IPS DF 6.9 (cell line): ENCODE measurements at regions not wholly inside any gene's neighbourhood (a gene's known extent, or its start where the extent isn't known, plus 50 kb on each side); places are given as distances from the start of the nearest gene placed in this dataset.
"Not testable (repeated sequence)": the region's sequence is repeated elsewhere in the genome, so short reads cannot be mapped to it uniquely, and the experiment has no call there.

Experiments used
- DNase-seq: peaks from one replicate; pipeline ENCODE4 v3.0.0-alpha.2; 2013; ENCODE audit warnings: low read depth, low spot score
- H3K27ac ChIP-seq: one replicate; pipeline ENCODE4 v1.5.1; 2013; ENCODE audit warnings: low read length, control low read depth
- H3K27me3 ChIP-seq: 2 replicates; pipeline ENCODE4 v1.6.1; 2013; ENCODE audit warnings: mild to moderate bottlenecking, low read length; ENCODE audit not compliant: control insufficient read depth, insufficient read depth
- H3K36me3 ChIP-seq: 2 replicates; pipeline ENCODE4 v1.6.1; 2013; ENCODE audit warnings: low read length; ENCODE audit not compliant: control insufficient read depth, insufficient read depth
- H3K4me1 ChIP-seq: 2 replicates; pipeline ENCODE4 v1.6.1; 2013; ENCODE audit warnings: low read length; ENCODE audit not compliant: control insufficient read depth, insufficient read depth
- H3K4me3 ChIP-seq: 2 replicates; pipeline ENCODE4 v1.5.1; 2013; ENCODE audit warnings: mild to moderate bottlenecking, low read length
- H3K9me3 ChIP-seq: 2 replicates; pipeline ENCODE4 v1.6.1; 2013; ENCODE audit warnings: low read length, inconsistent platforms; ENCODE audit not compliant: control insufficient read depth, insufficient read depth
- WGBS: extraction: QIAGEN DNeasy Blood & Tissue Kit; methylation state at CpG from one replicate; pipeline ENCODE4 v1.1.7; 2013; ENCODE audit warnings: mixed read lengths, missing lambda C conversion rate; ENCODE audit not compliant: insufficient read length, insufficient coverage; 5-methylcytosine and 5-hydroxymethylcytosine counted together

DNA sequence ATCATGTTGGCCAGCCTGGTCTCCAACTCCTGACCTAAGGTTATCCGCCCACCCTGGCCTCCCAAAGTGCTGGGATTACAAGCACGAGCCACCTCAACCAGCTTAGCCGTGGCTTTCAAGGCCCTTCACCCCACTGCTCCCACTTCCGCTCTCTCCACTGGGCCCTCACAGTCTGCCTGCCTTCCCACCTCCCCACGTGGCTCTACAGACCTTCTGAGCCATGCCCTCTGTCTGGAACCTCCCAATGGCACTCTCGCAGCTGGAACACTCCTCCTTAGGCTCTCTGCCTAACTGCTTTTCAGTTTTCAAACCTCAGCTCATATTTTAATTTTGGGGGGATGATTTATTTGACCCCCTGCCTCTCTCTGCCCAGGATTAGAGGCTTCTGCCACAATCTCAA is 59.3 kb upstream of the SH3RF1 start:
- Histone ChIP-seq H3K27ac (no peak overlapping the region), H3K4me3 (no peak overlapping the region), H3K4me1 (peaks cover under 1% of the 10 kb centered on the region; the same call in 1 of the 2 replicates), H3K36me3 (no peaks in the 10 kb centered on the region), H3K27me3 (no peaks in the 10 kb centered on the region), H3K9me3 (no peaks in the 10 kb centered on the region)
- WGBS = no CpG with 5 or more reads among the region's 6 CpGs
- DNase-seq = no peak

DNA sequence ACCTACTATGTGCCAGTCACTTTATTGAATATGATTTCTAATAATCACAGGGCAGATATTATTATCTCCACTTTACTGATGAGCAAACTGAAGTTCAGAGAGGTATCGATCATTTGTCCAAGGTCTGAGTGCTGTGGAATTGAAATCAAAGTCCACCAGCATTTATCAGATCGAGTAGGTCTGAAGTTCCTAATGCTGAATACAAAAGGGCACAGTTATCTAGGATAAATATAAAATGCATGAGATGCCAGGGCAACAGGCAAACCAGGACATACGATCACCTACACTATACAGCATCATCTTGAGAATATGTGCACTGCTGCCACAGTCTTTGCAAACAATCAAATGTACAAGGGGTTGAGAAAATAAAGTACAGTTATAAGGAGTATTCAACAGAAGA is 57.2 kb upstream of the SH3RF1 start:
- Histone ChIP-seq H3K36me3 (no peaks in the 10 kb centered on the region), H3K27me3 (no peaks in the 10 kb centered on the region), H3K4me3 (no peak overlapping the region), H3K27ac (no peak overlapping the region), H3K9me3 (no peaks in the 10 kb centered on the region), H3K4me1 (no peaks in the 10 kb centered on the region)
- no CpG with 5 or more reads among the region's 3 CpGs for WGBS
- no peak for DNase-seq

DNA sequence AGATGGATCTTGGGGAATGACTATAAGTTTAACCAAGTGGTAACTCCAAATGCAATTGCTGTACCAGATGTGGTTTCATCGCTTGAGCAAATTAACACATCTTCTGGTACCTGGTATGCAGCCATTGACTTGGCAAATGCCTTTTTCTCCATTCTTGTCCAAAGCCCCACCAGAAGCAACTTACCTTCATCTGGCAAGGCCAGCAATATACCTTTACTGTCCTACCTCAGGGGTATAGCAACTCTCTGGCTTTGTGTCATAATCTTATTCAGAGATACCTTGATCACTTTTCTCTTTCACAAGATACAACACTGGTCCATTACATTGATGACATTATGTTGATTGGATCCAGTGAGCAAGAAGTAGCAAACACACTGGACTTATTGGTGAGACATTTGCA is 53.2 kb upstream of the SH3RF1 start:
- not testable (repeated sequence) for H3K9me3 ChIP-seq, H3K27me3 ChIP-seq, H3K36me3 ChIP-seq, H3K4me3 ChIP-seq, H3K27ac ChIP-seq, H3K4me1 ChIP-seq, DNase-seq
- no CpG with 5 or more reads among the region's 1 CpG for WGBS

DNA sequence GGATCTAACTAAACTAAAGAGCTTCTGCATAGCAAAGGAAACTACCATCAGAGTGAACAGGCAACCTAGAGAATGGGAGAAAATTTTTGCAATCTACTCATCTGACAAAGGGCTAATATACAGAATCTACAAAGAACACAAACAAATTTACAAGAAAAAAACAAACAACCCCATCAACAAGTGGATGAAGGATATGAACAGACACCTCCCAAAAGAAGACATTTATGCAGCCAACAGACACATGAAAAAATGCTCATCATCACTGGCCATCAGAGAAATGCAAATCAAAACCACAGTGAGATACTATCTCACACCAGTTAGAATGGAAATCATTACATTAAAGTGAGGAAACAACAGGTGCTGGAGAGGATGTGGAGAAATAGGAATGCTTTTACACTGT is 52.1 kb upstream of the SH3RF1 start:
- H3K36me3 ChIP-seq, H3K9me3 ChIP-seq, H3K4me3 ChIP-seq, H3K27me3 ChIP-seq, H3K27ac ChIP-seq, H3K4me1 ChIP-seq, DNase-seq: not testable (repeated sequence)
